Vagina (tissue), 2 donors: ENCODE measurements at regions not wholly inside any gene's neighbourhood (a gene's known extent, or its start where the extent isn't known, plus 50 kb on each side); places are given as distances from the start of the nearest gene placed in this dataset.

Source experiments
- CTCF ChIP-seq, 3 experiments: fragments of 450-650 bp in 2 of 3; fragments of 200-600 bp in 1 of 3; sonication (generic) in 1 of 3; IDR thresholded peaks; one replicate each; pipeline ENCODE4 v1.5.1; 2017 to 2019; ENCODE audit warnings: antibody characterized with exemption in 3 of 3, mild to moderate bottlenecking in 2 of 3, moderate library complexity in 2 of 3
- POLR2A ChIP-seq, 2 donors: fragments of 450-650 bp; IDR thresholded peaks; one replicate each; pipeline ENCODE4 v1.6.1; 2017; ENCODE audit warnings: antibody characterized with exemption in 2 of 2, mild to moderate bottlenecking in 2 of 2, moderate library complexity in 2 of 2
- POLR2AphosphoS5 ChIP-seq, 2 donors: sonication (generic); formaldehyde crosslinking; IDR thresholded peaks; one replicate each; pipeline ENCODE4 v1.9.0; 2017; ENCODE audit warnings: antibody characterized with exemption in 2 of 2, mild to moderate bottlenecking in 2 of 2, low read depth in 1 of 2; ENCODE audit not compliant: insufficient read depth in 1 of 2

GRCh38 chr3:21839592-21839991 is 88.6 kb upstream of the ZNF385D start:
- TF ChIP-seq CTCF (IDR thresholded peaks at IDR 0.05) (no peak), POLR2A (IDR thresholded peaks at IDR 0.05) (no peak), POLR2AphosphoS5 (IDR thresholded peaks at IDR 0.05; ENCODE audit: insufficient read depth in 1 of 2, low read depth in 1 of 2) (no peak)
